ENCODE measurements at regions not wholly inside any gene's neighbourhood (a gene's known extent, or its start where the extent isn't known, plus 50 kb on each side); places are given as distances from the start of the nearest gene placed in this dataset.

GRCh38 chr6:87946669-87947068 lies 101.0 kb upstream of the SPACA1 start:
- Histone ChIP-seq H3K9me3 (ENCODE audit: low read depth, low read length, poor library complexity, severe bottlenecking) (no peaks in the 10 kb centered on the region), H3K27me3 (replicated peaks; ENCODE audit: insufficient read depth, low read depth, low read length, poor library complexity) (no peaks in the 10 kb centered on the region), H3K36me3 (ENCODE audit: insufficient read depth, low read length, poor library complexity, severe bottlenecking) (no peaks in the 10 kb centered on the region), H3K4me1 (ENCODE audit: insufficient read depth, low read length, poor library complexity, severe bottlenecking) (no peaks in the 10 kb centered on the region), H3K4me3 (ENCODE audit: low read depth, low read length, poor library complexity, severe bottlenecking) (no peak overlapping the region), H3K27ac (ENCODE audit: low read depth, low read length, poor library complexity, severe bottlenecking) (no peak overlapping the region)
- BruUV-seq (replicated peaks) = no TSS peak
- no peak for DNase-seq (ENCODE audit: low spot score)
- ChIA-PET CTCF (no interaction called here), POLR2A (ENCODE audit: low non-redundant PET) (no interaction called here)
- no peak for TF ChIP-seq EZH2 (IDR thresholded peaks at IDR 0.05; ENCODE audit: borderline replicate concordance, low read depth, low read length, poor library complexity, severe bottlenecking)
- TF ChIP-seq, protein P1, sequence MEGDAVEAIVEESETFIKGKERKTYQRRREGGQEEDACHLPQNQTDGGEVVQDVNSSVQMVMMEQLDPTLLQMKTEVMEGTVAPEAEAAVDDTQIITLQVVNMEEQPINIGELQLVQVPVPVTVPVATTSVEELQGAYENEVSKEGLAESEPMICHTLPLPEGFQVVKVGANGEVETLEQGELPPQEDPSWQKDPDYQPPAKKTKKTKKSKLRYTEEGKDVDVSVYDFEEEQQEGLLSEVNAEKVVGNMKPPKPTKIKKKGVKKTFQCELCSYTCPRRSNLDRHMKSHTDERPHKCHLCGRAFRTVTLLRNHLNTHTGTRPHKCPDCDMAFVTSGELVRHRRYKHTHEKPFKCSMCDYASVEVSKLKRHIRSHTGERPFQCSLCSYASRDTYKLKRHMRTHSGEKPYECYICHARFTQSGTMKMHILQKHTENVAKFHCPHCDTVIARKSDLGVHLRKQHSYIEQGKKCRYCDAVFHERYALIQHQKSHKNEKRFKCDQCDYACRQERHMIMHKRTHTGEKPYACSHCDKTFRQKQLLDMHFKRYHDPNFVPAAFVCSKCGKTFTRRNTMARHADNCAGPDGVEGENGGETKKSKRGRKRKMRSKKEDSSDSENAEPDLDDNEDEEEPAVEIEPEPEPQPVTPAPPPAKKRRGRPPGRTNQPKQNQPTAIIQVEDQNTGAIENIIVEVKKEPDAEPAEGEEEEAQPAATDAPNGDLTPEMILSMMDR (conservative IDR thresholded peaks at IDR 0.05; ENCODE audit: low read depth, low read length) = no peak
- intact Hi-C loops (cut with micrococcal nuclease; ENCODE audit: unreplicated experiment) = loop anchor here (10.0 kb wide), 1 partner anchor 552 kb away; no protein-coding TSS in a partner anchor

DNA sequence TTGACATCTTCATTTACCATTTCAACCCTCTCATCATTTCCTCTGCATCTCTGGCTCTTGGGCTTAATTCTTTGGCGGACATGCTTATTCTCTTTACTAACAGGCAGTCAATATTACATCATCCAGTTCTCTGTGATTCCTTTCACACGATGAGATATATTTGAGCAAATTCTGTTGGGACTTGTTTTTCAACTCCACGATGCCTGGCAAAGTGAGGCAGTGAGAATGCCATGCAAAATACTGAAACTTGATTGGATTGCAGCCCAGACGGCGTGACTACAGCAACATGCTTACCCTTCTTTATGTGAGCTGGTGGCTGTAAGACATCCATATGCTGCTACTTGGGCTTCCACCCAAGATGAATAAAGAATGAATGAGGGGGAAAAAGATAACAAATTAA lies 101.7 kb upstream of the SPACA1 start:
- Histone ChIP-seq H3K4me3 (ENCODE audit: low read depth, low read length, poor library complexity, severe bottlenecking) (no peak overlapping the region), H3K27ac (ENCODE audit: low read depth, low read length, poor library complexity, severe bottlenecking) (no peak overlapping the region), H3K27me3 (replicated peaks; ENCODE audit: insufficient read depth, low read depth, low read length, poor library complexity) (no peaks in the 10 kb centered on the region), H3K9me3 (ENCODE audit: low read depth, low read length, poor library complexity, severe bottlenecking) (no peaks in the 10 kb centered on the region), H3K4me1 (ENCODE audit: insufficient read depth, low read length, poor library complexity, severe bottlenecking) (no peaks in the 10 kb centered on the region), H3K36me3 (ENCODE audit: insufficient read depth, low read length, poor library complexity, severe bottlenecking) (no peaks in the 10 kb centered on the region)
- TF ChIP-seq EZH2 (IDR thresholded peaks at IDR 0.05; ENCODE audit: borderline replicate concordance, low read depth, low read length, poor library complexity, severe bottlenecking) = no peak
- TF ChIP-seq, protein P1 (conservative IDR thresholded peaks at IDR 0.05; ENCODE audit: low read depth, low read length) = no peak
- ChIA-PET CTCF (no interaction called here), POLR2A (ENCODE audit: low non-redundant PET) (no interaction called here)
- DNase-seq (ENCODE audit: low spot score) = no peak
- no TSS peak for BruUV-seq (replicated peaks)
- intact Hi-C loops (cut with micrococcal nuclease; ENCODE audit: unreplicated experiment) = loop anchor here (10.0 kb wide), 1 partner anchor 551 kb away; no protein-coding TSS in a partner anchor

DNA sequence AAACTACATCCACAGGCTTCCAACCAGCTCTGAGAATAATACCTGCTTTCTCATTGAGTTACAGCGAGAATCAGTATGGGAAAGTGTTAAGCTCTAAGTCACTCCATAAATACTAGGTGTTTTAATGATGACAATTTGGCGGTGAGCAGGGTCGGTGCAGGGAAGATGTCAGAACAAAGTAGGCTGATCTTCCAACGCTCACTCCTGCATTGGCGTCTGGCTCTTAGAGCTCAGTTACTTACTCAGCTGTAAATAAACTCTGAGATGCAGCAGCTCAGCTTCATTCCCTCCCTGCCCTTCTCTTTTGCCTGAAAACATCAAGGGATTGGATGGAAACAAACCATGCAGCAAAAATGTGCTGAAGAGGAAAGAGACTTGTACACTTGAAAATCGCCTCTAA lies 102.5 kb upstream of the SPACA1 start:
- no peaks in the 10 kb centered on the region for H3K27me3 ChIP-seq (replicated peaks; ENCODE audit: insufficient read depth, low read depth, low read length, poor library complexity)
- H3K4me3 ChIP-seq (ENCODE audit: low read depth, low read length, poor library complexity, severe bottlenecking) = no peak overlapping the region
- BruUV-seq (replicated peaks) = no TSS peak
- DNase-seq (ENCODE audit: low spot score) = no peak
- H3K36me3 ChIP-seq (ENCODE audit: insufficient read depth, low read length, poor library complexity, severe bottlenecking) = no peaks in the 10 kb centered on the region
- TF ChIP-seq, protein P1 (conservative IDR thresholded peaks at IDR 0.05; ENCODE audit: low read depth, low read length) = no peak
- no peak for TF ChIP-seq EZH2 (IDR thresholded peaks at IDR 0.05; ENCODE audit: borderline replicate concordance, low read depth, low read length, poor library complexity, severe bottlenecking)
- H3K27ac ChIP-seq (ENCODE audit: low read depth, low read length, poor library complexity, severe bottlenecking) = no peak overlapping the region
- no peaks in the 10 kb centered on the region for H3K4me1 ChIP-seq (ENCODE audit: insufficient read depth, low read length, poor library complexity, severe bottlenecking)
- ChIA-PET POLR2A (ENCODE audit: low non-redundant PET) (no interaction called here), CTCF (interaction anchor here (1.0 kb wide), 1 partner anchor 15 kb away, joined by 3 read pairs; no protein-coding TSS in a partner anchor)
- intact Hi-C loops (cut with micrococcal nuclease; ENCODE audit: unreplicated experiment) = loop anchor here (10.0 kb wide), 1 partner anchor 550 kb away; no protein-coding TSS in a partner anchor
- H3K9me3 ChIP-seq (ENCODE audit: low read depth, low read length, poor library complexity, severe bottlenecking) = no peaks in the 10 kb centered on the region
